ENCODE measurements at regions not wholly inside any gene's neighbourhood (a gene's known extent, or its start where the extent isn't known, plus 50 kb on each side); places are given as distances from the start of the nearest gene placed in this dataset.

- Histone ChIP-seq H3K36me3 (ENCODE audit: control insufficient read depth in 4 of 4, insufficient read depth in 4 of 4, low read length in 3 of 4) (no peaks in the 10 kb centered on the region), H3K9me3 (ENCODE audit: control extremely low read depth in 1 of 5, control insufficient read depth in 4 of 5, insufficient read depth in 2 of 5, low read depth in 1 of 5, low read length in 4 of 5) (peaks cover 0 to 2% (median 0%) of the 10 kb centered on the region in 5 experiments), H3K4me3 (ENCODE audit: control insufficient read depth in 1 of 7, extremely low read depth in 1 of 7, insufficient read depth in 4 of 7, low read depth in 2 of 7, low read length in 6 of 7) (no peak overlapping the region), H3K27me3 (replicated peaks in 2 of 5; ENCODE audit: control insufficient read depth in 4 of 5, insufficient read depth in 5 of 5, low read length in 4 of 5) (no peaks in the 10 kb centered on the region), H3K4me1 (ENCODE audit: control extremely low read depth in 1 of 4, control insufficient read depth in 4 of 4, insufficient read depth in 4 of 4, low read length in 3 of 4) (peaks cover 24 to 44% (median 36%) of the 10 kb centered on the region in 4 experiments), H3K27ac (ENCODE audit: insufficient read depth in 1 of 2, low read depth in 1 of 2, low read length in 2 of 2, poor library complexity in 1 of 2, severe bottlenecking in 2 of 2) (no peak overlapping the region)
- 0% methylated on average over 3 of the region's 4 CpGs for WGBS (ENCODE audit: insufficient coverage)
- POLR2A ChIA-PET, result interaction anchor here (0.5 kb wide), 1 partner anchor 258 kb away, joined by 3 read pairs; no protein-coding TSS in a partner anchor
- CTCF ChIA-PET, result interaction anchor here (0.9 to 1.7 kb wide), 3 partner anchors 11 to 108 kb away, joined by 3 to 9 read pairs (median 3); no protein-coding TSS in a partner anchor
- peak; percentile 34 to 83 (median 72) for DNase-seq
Observed at GRCh38 chr1:185561629-185562028, 172.6 kb upstream of the HMCN1 start.

GRCh38 chr1:185560760-185561159, 173.4 kb upstream of the HMCN1 start:
- H3K27ac ChIP-seq (ENCODE audit: insufficient read depth in 1 of 2, low read depth in 1 of 2, low read length in 2 of 2, poor library complexity in 1 of 2, severe bottlenecking in 2 of 2), result no peak overlapping the region
- no peaks in the 10 kb centered on the region for H3K27me3 ChIP-seq (replicated peaks in 2 of 5; ENCODE audit: control insufficient read depth in 4 of 5, insufficient read depth in 5 of 5, low read length in 4 of 5)
- POLR2A ChIA-PET, result interaction anchor here (0.7 kb wide), 1 partner anchor 105 kb away, joined by 3 read pairs; no protein-coding TSS in a partner anchor
- H3K4me1 ChIP-seq (ENCODE audit: control extremely low read depth in 1 of 4, control insufficient read depth in 4 of 4, insufficient read depth in 4 of 4, low read length in 3 of 4), result peaks cover 20 to 35% (median 29%) of the 10 kb centered on the region in 4 experiments
- H3K4me3 ChIP-seq (ENCODE audit: control insufficient read depth in 1 of 7, extremely low read depth in 1 of 7, insufficient read depth in 4 of 7, low read depth in 2 of 7, low read length in 6 of 7), result peak overlapping the region in 3 of 7 experiments; percentile 26 to 57 (median 37)
- DNase-seq, result peak in 1 of 3 donors; percentile 29
- CTCF ChIA-PET, result interaction anchor here (1.1 to 1.7 kb wide), 3 partner anchors 14 to 113 kb away, joined by 3 to 9 read pairs (median 3); no protein-coding TSS in a partner anchor
- no peaks in the 10 kb centered on the region for H3K36me3 ChIP-seq (ENCODE audit: control insufficient read depth in 4 of 4, insufficient read depth in 4 of 4, low read length in 3 of 4)
- H3K9me3 ChIP-seq (ENCODE audit: control extremely low read depth in 1 of 5, control insufficient read depth in 4 of 5, insufficient read depth in 2 of 5, low read depth in 1 of 5, low read length in 4 of 5), result peaks cover 0 to 2% (median 0%) of the 10 kb centered on the region in 5 experiments
- 0% methylated on average over 2 of the region's 4 CpGs for WGBS (ENCODE audit: insufficient coverage)

- no peaks in the 10 kb centered on the region for H3K9me3 ChIP-seq (ENCODE audit: control extremely low read depth in 1 of 5, control insufficient read depth in 4 of 5, insufficient read depth in 2 of 5, low read depth in 1 of 5, low read length in 4 of 5)
- ChIA-PET CTCF (interaction anchor here (0.6 to 1.7 kb wide), 5 partner anchors 13 to 114 kb away, joined by 3 to 9 read pairs (median 3); no protein-coding TSS in a partner anchor), POLR2A (no interaction called here)
- no peaks in the 10 kb centered on the region for H3K36me3 ChIP-seq (ENCODE audit: control insufficient read depth in 4 of 4, insufficient read depth in 4 of 4, low read length in 3 of 4)
- H3K4me3 ChIP-seq (ENCODE audit: control insufficient read depth in 1 of 7, extremely low read depth in 1 of 7, insufficient read depth in 4 of 7, low read depth in 2 of 7, low read length in 6 of 7), result no peak overlapping the region
- H3K27ac ChIP-seq (ENCODE audit: insufficient read depth in 1 of 2, low read depth in 1 of 2, low read length in 2 of 2, poor library complexity in 1 of 2, severe bottlenecking in 2 of 2), result no peak overlapping the region
- peaks cover 17 to 29% (median 26%) of the 10 kb centered on the region in 4 experiments for H3K4me1 ChIP-seq (ENCODE audit: control extremely low read depth in 1 of 4, control insufficient read depth in 4 of 4, insufficient read depth in 4 of 4, low read length in 3 of 4)
- WGBS (ENCODE audit: insufficient coverage), result 83% methylated on average over 3 of the region's 3 CpGs
- peak; percentile 42 to 74 (median 66) for DNase-seq
- H3K27me3 ChIP-seq (replicated peaks in 2 of 5; ENCODE audit: control insufficient read depth in 4 of 5, insufficient read depth in 5 of 5, low read length in 4 of 5), result no peaks in the 10 kb centered on the region
Observed at GRCh38 chr1:185559684-185560331, 174.4 kb upstream of the HMCN1 start.

GRCh38 chr1:185559151-185559550, 175.0 kb upstream of the HMCN1 start:
- Histone ChIP-seq H3K27ac (ENCODE audit: insufficient read depth in 1 of 2, low read depth in 1 of 2, low read length in 2 of 2, poor library complexity in 1 of 2, severe bottlenecking in 2 of 2) (no peak overlapping the region), H3K27me3 (replicated peaks in 2 of 5; ENCODE audit: control insufficient read depth in 4 of 5, insufficient read depth in 5 of 5, low read length in 4 of 5) (no peaks in the 10 kb centered on the region), H3K36me3 (ENCODE audit: control insufficient read depth in 4 of 4, insufficient read depth in 4 of 4, low read length in 3 of 4) (no peaks in the 10 kb centered on the region), H3K9me3 (ENCODE audit: control extremely low read depth in 1 of 5, control insufficient read depth in 4 of 5, insufficient read depth in 2 of 5, low read depth in 1 of 5, low read length in 4 of 5) (no peaks in the 10 kb centered on the region), H3K4me1 (ENCODE audit: control extremely low read depth in 1 of 4, control insufficient read depth in 4 of 4, insufficient read depth in 4 of 4, low read length in 3 of 4) (peaks cover 17 to 29% (median 26%) of the 10 kb centered on the region in 4 experiments), H3K4me3 (ENCODE audit: control insufficient read depth in 1 of 7, extremely low read depth in 1 of 7, insufficient read depth in 4 of 7, low read depth in 2 of 7, low read length in 6 of 7) (no peak overlapping the region)
- CTCF ChIA-PET, result interaction anchor here (1.1 kb wide), 1 partner anchor 111 kb away, joined by 4 read pairs; no protein-coding TSS in a partner anchor
- POLR2A ChIA-PET, result no interaction called here
- no CpG with 5 or more reads among the region's 1 CpG for WGBS (ENCODE audit: insufficient coverage)
- no peak for DNase-seq

GRCh38 chr1:185556561-185556960, 177.6 kb upstream of the HMCN1 start:
- no peaks in the 10 kb centered on the region for H3K36me3 ChIP-seq (ENCODE audit: control insufficient read depth in 4 of 4, insufficient read depth in 4 of 4, low read length in 3 of 4)
- H3K27ac ChIP-seq (ENCODE audit: insufficient read depth in 1 of 2, low read depth in 1 of 2, low read length in 2 of 2, poor library complexity in 1 of 2, severe bottlenecking in 2 of 2), result no peak overlapping the region
- no peaks in the 10 kb centered on the region for H3K9me3 ChIP-seq (ENCODE audit: control extremely low read depth in 1 of 5, control insufficient read depth in 4 of 5, insufficient read depth in 2 of 5, low read depth in 1 of 5, low read length in 4 of 5)
- WGBS (ENCODE audit: insufficient coverage), result 0% methylated on average over 1 of the region's 1 CpG
- POLR2A ChIA-PET, result no interaction called here
- peaks cover 14 to 24% (median 21%) of the 10 kb centered on the region in 4 experiments for H3K4me1 ChIP-seq (ENCODE audit: control extremely low read depth in 1 of 4, control insufficient read depth in 4 of 4, insufficient read depth in 4 of 4, low read length in 3 of 4)
- no peak overlapping the region for H3K4me3 ChIP-seq (ENCODE audit: control insufficient read depth in 1 of 7, extremely low read depth in 1 of 7, insufficient read depth in 4 of 7, low read depth in 2 of 7, low read length in 6 of 7)
- H3K27me3 ChIP-seq (replicated peaks in 2 of 5; ENCODE audit: control insufficient read depth in 4 of 5, insufficient read depth in 5 of 5, low read length in 4 of 5), result no peaks in the 10 kb centered on the region
- CTCF ChIA-PET, result no interaction called here
- DNase-seq, result no peak

GRCh38 chr1:185555743-185556142, 178.4 kb upstream of the HMCN1 start:
- Histone ChIP-seq H3K4me3 (ENCODE audit: control insufficient read depth in 1 of 7, extremely low read depth in 1 of 7, insufficient read depth in 4 of 7, low read depth in 2 of 7, low read length in 6 of 7) (no peak overlapping the region), H3K27ac (ENCODE audit: insufficient read depth in 1 of 2, low read depth in 1 of 2, low read length in 2 of 2, poor library complexity in 1 of 2, severe bottlenecking in 2 of 2) (no peak overlapping the region), H3K4me1 (ENCODE audit: control extremely low read depth in 1 of 4, control insufficient read depth in 4 of 4, insufficient read depth in 4 of 4, low read length in 3 of 4) (peaks cover 8 to 21% (median 17%) of the 10 kb centered on the region in 4 experiments), H3K27me3 (replicated peaks in 2 of 5; ENCODE audit: control insufficient read depth in 4 of 5, insufficient read depth in 5 of 5, low read length in 4 of 5) (no peaks in the 10 kb centered on the region), H3K9me3 (ENCODE audit: control extremely low read depth in 1 of 5, control insufficient read depth in 4 of 5, insufficient read depth in 2 of 5, low read depth in 1 of 5, low read length in 4 of 5) (no peaks in the 10 kb centered on the region), H3K36me3 (ENCODE audit: control insufficient read depth in 4 of 4, insufficient read depth in 4 of 4, low read length in 3 of 4) (no peaks in the 10 kb centered on the region)
- ChIA-PET POLR2A (no interaction called here), CTCF (no interaction called here)
- DNase-seq, result no peak

- Histone ChIP-seq H3K4me1 (ENCODE audit: control extremely low read depth in 1 of 4, control insufficient read depth in 4 of 4, insufficient read depth in 4 of 4, low read length in 3 of 4) (peaks cover 0 to 6% (median 5%) of the 10 kb centered on the region in 4 experiments), H3K36me3 (ENCODE audit: control insufficient read depth in 4 of 4, insufficient read depth in 4 of 4, low read length in 3 of 4) (no peaks in the 10 kb centered on the region), H3K27ac (ENCODE audit: insufficient read depth in 1 of 2, low read depth in 1 of 2, low read length in 2 of 2, poor library complexity in 1 of 2, severe bottlenecking in 2 of 2) (no peak overlapping the region), H3K4me3 (ENCODE audit: control insufficient read depth in 1 of 7, extremely low read depth in 1 of 7, insufficient read depth in 4 of 7, low read depth in 2 of 7, low read length in 6 of 7) (no peak overlapping the region), H3K9me3 (ENCODE audit: control extremely low read depth in 1 of 5, control insufficient read depth in 4 of 5, insufficient read depth in 2 of 5, low read depth in 1 of 5, low read length in 4 of 5) (peaks cover 0 to 6% (median 0%) of the 10 kb centered on the region in 5 experiments), H3K27me3 (replicated peaks in 2 of 5; ENCODE audit: control insufficient read depth in 4 of 5, insufficient read depth in 5 of 5, low read length in 4 of 5) (no peaks in the 10 kb centered on the region)
- 20% methylated on average over 1 of the region's 2 CpGs for WGBS (ENCODE audit: insufficient coverage)
- POLR2A ChIA-PET, result no interaction called here
- CTCF ChIA-PET, result interaction anchor here (1.3 kb wide), 1 partner anchor 10 kb away, joined by 3 read pairs; no protein-coding TSS in a partner anchor
- DNase-seq, result peak in 2 of 3 donors; percentile 57 to 72
Observed at GRCh38 chr1:185551008-185551407, 183.2 kb upstream of the HMCN1 start.
